Kidney (tissue), 13 donors: ENCODE measurements at regions not wholly inside any gene's neighbourhood (a gene's known extent, or its start where the extent isn't known, plus 50 kb on each side); places are given as distances from the start of the nearest gene placed in this dataset.
A peak's percentile ranks its signal among the peaks of the same experiment; 100 is the strongest.
"Not testable (repeated sequence)": the region's sequence is repeated elsewhere in the genome, so short reads cannot be mapped to it uniquely, and the experiment has no call there.

Source experiments
- DNase-seq, 5 donors: peaks; one replicate each; pipeline ENCODE4 v3.0.0-alpha.2; 2013 to 2020
- FAIRE-seq: peaks from 2 replicates; lab custom pipeline; 2012; peaks lifted over from hg19 to GRCh38; lab: Jason Lieb, UNC
- H3K27ac ChIP-seq, 2 donors: one replicate each; pipeline ENCODE4 v1.7.0; 2013; ENCODE audit warnings: low read depth in 2 of 2, low read length in 2 of 2, inconsistent platforms in 1 of 2
- H3K27me3 ChIP-seq: one replicate; pipeline ENCODE4 v1.7.1; 2013; ENCODE audit warnings: low read length, inconsistent platforms; ENCODE audit not compliant: control insufficient read depth, insufficient read depth
- H3K36me3 ChIP-seq, 3 donors: one replicate each; pipeline versions ENCODE4 v1.7.0 to v1.7.1; 2013; ENCODE audit warnings: low read length in 3 of 3, control low read depth in 1 of 3, inconsistent platforms in 1 of 3; ENCODE audit not compliant: insufficient read depth in 3 of 3, control insufficient read depth in 2 of 3
- H3K4me1 ChIP-seq, 3 donors: one replicate each; pipeline versions ENCODE4 v1.7.0 to v1.7.1; 2013; ENCODE audit warnings: low read length in 3 of 3, inconsistent platforms in 1 of 3, low read depth in 1 of 3; ENCODE audit not compliant: control insufficient read depth in 2 of 3, insufficient read depth in 2 of 3
- H3K4me3 ChIP-seq, 3 donors: one replicate each; pipeline versions ENCODE4 v1.7.0 to v1.8.1; 2013; ENCODE audit warnings: low read length in 3 of 3, control low read depth in 1 of 3, inconsistent platforms in 1 of 3
- H3K9ac ChIP-seq, 3 donors: one replicate each; pipeline versions ENCODE4 v1.7.0 to v1.7.1; 2013; ENCODE audit warnings: low read length in 3 of 3, control low read depth in 1 of 3, inconsistent platforms in 1 of 3
- H3K9me3 ChIP-seq, 3 donors: one replicate each; pipeline versions ENCODE4 v1.7.0 to v1.7.1; 2013; ENCODE audit warnings: low read length in 3 of 3, control low read depth in 1 of 3, inconsistent platforms in 1 of 3; ENCODE audit not compliant: control insufficient read depth in 2 of 3, insufficient read depth in 1 of 3
- intact Hi-C: fragments of 100-400 bp; cut with DNase I; formaldehyde crosslinking; loops from one replicate; pipeline ENCODE4 v1.11.1; 2022
- TF ChIP-seq, protein P1 (sequence below): IDR thresholded peaks from 3 replicates; pipeline ENCODE4 v1.5.1; 2012; ENCODE audit warnings: mild to moderate bottlenecking, moderate library complexity, borderline replicate concordance; ENCODE audit not compliant: insufficient read depth; ENCODE audit errors: extremely low read depth
- donor health status: control.
- donor health status: control.
- donor health status: control.
- donor health status: control.
- donor health status: control.
- donor health status: DM: yes; HTN: yes; CAD: no.
- donor health status: Normal renal cell carcinoma (clear cell type).

DNA sequence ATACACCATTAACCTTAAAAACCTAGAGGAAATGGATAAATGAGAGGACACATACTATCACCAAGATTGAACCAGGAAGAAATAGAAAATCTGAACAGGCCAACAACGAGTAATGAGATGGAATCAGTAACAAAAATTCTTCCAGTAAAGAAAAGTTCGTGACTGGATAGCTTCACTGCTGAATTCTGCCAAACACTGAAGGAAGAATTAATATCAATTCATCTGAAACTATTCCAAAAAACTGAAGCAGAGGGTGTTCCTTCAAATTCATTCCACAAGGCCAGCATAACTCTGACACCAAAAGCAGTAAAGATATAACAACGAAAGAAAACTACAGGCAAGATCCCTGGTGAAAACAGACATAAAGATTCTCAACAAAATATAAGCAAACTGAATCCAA, 195.8 kb upstream of the GPR149 start:
- TF ChIP-seq, protein P1, sequence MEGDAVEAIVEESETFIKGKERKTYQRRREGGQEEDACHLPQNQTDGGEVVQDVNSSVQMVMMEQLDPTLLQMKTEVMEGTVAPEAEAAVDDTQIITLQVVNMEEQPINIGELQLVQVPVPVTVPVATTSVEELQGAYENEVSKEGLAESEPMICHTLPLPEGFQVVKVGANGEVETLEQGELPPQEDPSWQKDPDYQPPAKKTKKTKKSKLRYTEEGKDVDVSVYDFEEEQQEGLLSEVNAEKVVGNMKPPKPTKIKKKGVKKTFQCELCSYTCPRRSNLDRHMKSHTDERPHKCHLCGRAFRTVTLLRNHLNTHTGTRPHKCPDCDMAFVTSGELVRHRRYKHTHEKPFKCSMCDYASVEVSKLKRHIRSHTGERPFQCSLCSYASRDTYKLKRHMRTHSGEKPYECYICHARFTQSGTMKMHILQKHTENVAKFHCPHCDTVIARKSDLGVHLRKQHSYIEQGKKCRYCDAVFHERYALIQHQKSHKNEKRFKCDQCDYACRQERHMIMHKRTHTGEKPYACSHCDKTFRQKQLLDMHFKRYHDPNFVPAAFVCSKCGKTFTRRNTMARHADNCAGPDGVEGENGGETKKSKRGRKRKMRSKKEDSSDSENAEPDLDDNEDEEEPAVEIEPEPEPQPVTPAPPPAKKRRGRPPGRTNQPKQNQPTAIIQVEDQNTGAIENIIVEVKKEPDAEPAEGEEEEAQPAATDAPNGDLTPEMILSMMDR: no peak
- DNase-seq: no peak
- Histone ChIP-seq H3K4me3 (no peak overlapping the region), H3K9ac (no peak overlapping the region), H3K36me3 (no peaks in the 10 kb centered on the region), H3K27me3 (no peaks in the 10 kb centered on the region), H3K27ac (no peak overlapping the region), H3K4me1 (no peaks in the 10 kb centered on the region), H3K9me3 (peaks cover 0 to 3% (median 0%) of the 10 kb centered on the region in 3 donors)
- intact Hi-C loops: no loop called here
- FAIRE-seq: no peak

DNA sequence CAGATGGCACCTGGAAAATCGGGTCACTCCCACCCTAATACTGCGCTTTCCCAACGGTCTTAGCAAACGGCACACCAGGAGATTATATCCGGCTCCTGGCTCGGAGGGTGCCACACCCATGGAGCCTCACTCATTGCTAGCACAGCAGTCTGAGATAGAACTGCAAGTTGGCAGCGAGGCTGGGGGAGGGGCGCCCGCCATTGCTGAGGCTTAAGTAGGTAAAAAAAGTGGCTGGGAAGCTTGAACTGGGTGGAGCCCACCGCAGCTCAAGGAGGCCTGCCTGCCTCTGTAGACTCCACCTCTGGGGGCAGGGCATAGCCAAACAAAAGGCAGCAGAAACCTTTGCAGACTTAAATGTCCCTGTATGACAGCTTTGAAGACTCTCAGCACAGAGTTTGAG, 189.6 kb upstream of the GPR149 start:
- H3K9ac ChIP-seq, H3K27ac ChIP-seq, DNase-seq, H3K27me3 ChIP-seq, FAIRE-seq, H3K9me3 ChIP-seq, H3K36me3 ChIP-seq, H3K4me3 ChIP-seq, H3K4me1 ChIP-seq, intact Hi-C loops: not testable (repeated sequence)

- Histone ChIP-seq H3K4me1 (no peaks in the 10 kb centered on the region), H3K36me3 (no peaks in the 10 kb centered on the region), H3K9ac (no peak overlapping the region), H3K27me3 (no peaks in the 10 kb centered on the region), H3K9me3 (peaks cover 0 to 2% (median 0%) of the 10 kb centered on the region in 3 donors), H3K4me3 (no peak overlapping the region), H3K27ac (no peak overlapping the region)
- FAIRE-seq: no peak
- intact Hi-C loops: no loop called here
- DNase-seq: peak in 1 of 5 donors; percentile 54
- TF ChIP-seq, protein P1: no peak
Observed at GRCh38 chr3:154616298-154616697, 186.3 kb upstream of the GPR149 start.

DNA sequence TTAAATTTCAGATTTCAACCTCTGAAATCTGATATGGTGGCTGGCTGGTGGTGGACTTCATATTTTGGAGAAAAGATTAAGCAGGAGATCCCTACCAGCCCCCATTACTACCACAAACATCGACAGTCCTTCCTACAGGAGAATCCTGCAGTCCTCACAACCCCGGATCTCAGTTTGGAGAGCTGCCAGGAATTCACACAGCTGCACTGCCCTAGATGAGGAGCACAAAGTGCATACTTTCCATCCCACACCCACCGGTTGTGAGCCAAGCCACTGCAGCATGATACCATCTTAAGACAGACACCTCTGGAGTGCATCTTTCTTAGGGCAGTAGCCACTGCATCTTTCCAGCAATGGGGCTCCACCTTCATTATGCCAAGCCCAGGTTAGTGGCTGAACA, 185.5 kb upstream of the GPR149 start:
- Histone ChIP-seq H3K4me3 (no peak overlapping the region), H3K27me3 (no peaks in the 10 kb centered on the region), H3K9ac (no peak overlapping the region), H3K36me3 (no peaks in the 10 kb centered on the region), H3K4me1 (no peaks in the 10 kb centered on the region), H3K27ac (no peak overlapping the region), H3K9me3 (peaks cover 0 to 2% (median 0%) of the 10 kb centered on the region in 3 donors)
- DNase-seq (peak in 2 of 5 donors; percentile 2 to 23), FAIRE-seq (no peak)
- intact Hi-C loops: no loop called here
- TF ChIP-seq, protein P1: no peak
